ENCODE measurements at regions not wholly inside any gene's neighbourhood (a gene's known extent, or its start where the extent isn't known, plus 50 kb on each side); places are given as distances from the start of the nearest gene placed in this dataset.

- ChIA-PET CTCF (no interaction called here), POLR2A (no interaction called here), RAD21 (ENCODE audit: low non-redundant PET in 1 of 2, low total read pairs in 2 of 2, uncharacterized antibody in 2 of 2, unreplicated experiment in 2 of 2) (no interaction called here)
- no peak overlapping the region for H3K27ac ChIP-seq (ENCODE audit: low read depth, low read length)
- H3K9me3 ChIP-seq (ENCODE audit: control insufficient read depth in 1 of 2, insufficient read depth in 1 of 2, low read depth in 1 of 2, low read length in 2 of 2) = no peaks in the 10 kb centered on the region
- no peak for ATAC-seq
- H3K9ac ChIP-seq (ENCODE audit: low read length) = no peak overlapping the region
- no peak for DNase-seq (ENCODE audit: low read depth, low spot score)
- H3K4me1 ChIP-seq (ENCODE audit: control insufficient read depth in 1 of 2, insufficient read depth in 2 of 2, low read length in 2 of 2) = no peaks in the 10 kb centered on the region
- H3K27me3 ChIP-seq (ENCODE audit: insufficient read depth, low read length) = no peaks in the 10 kb centered on the region
- TF ChIP-seq POLR2AphosphoS5 (IDR thresholded peaks at IDR 0.05; ENCODE audit: low read depth, low read length) = no peak
- no peak for TF ChIP-seq FOSL1 (IDR thresholded peaks at IDR 0.05; ENCODE audit: low read depth)
- no peak for TF ChIP-seq ZBTB33 (IDR thresholded peaks at IDR 0.05; ENCODE audit: extremely low read depth, insufficient replicate concordance, low read length)
- no peak for TF ChIP-seq YY1 (IDR thresholded peaks at IDR 0.05; ENCODE audit: extremely low read depth, insufficient replicate concordance, low read depth, low read length)
- no peak for TF ChIP-seq EZH2 (IDR thresholded peaks at IDR 0.05)
- TF ChIP-seq EGR1 (IDR thresholded peaks at IDR 0.05; ENCODE audit: low read depth) = no peak
- no peak for TF ChIP-seq REST (IDR thresholded peaks at IDR 0.05; ENCODE audit: low read depth)
- TF ChIP-seq SP1 (IDR thresholded peaks at IDR 0.05; ENCODE audit: low read depth) = no peak
- TF ChIP-seq ZFX (IDR thresholded peaks at IDR 0.05) = no peak
- TF ChIP-seq TCF7L2 (IDR thresholded peaks at IDR 0.05; ENCODE audit: borderline replicate concordance, extremely low read depth, insufficient read depth, insufficient read length) = no peak
- H4K20me1 ChIP-seq (ENCODE audit: insufficient read depth) = no peaks in the 10 kb centered on the region
- BruUV-seq (replicated peaks) = no TSS peak
- no peak overlapping the region for H3K4me3 ChIP-seq (replicated peaks in 1 of 2; ENCODE audit: low read depth in 1 of 2, low read length in 2 of 2)
- H3K9me2 ChIP-seq (ENCODE audit: insufficient read depth) = no peaks in the 10 kb centered on the region
- no peak overlapping the region for H2AFZ ChIP-seq (ENCODE audit: low read depth, low read length, poor library complexity, severe bottlenecking)
- H3K79me2 ChIP-seq (ENCODE audit: insufficient read depth, low read length) = no peaks in the 10 kb centered on the region
- no peak overlapping the region for H3K4me2 ChIP-seq (ENCODE audit: low read length)
- no peaks in the 10 kb centered on the region for H3K36me3 ChIP-seq (ENCODE audit: control insufficient read depth in 1 of 2, insufficient read depth in 2 of 2, low read length in 2 of 2)
- intact Hi-C loops (cut with micrococcal nuclease) = no loop called here
Measured at GRCh38 chr13:73773168-73773549, 361.0 kb downstream of the KLF12 start.

Data from HCT116 (cell line).